ENCODE measurements at regions not wholly inside any gene's neighbourhood (a gene's known extent, or its start where the extent isn't known, plus 50 kb on each side); places are given as distances from the start of the nearest gene placed in this dataset.

GRCh38 chr12:84658877-84659276 lies 253.7 kb downstream of the SLC6A15 start:
- TF ChIP-seq CTCF (IDR thresholded peaks at IDR 0.05) (no peak), POLR2A (IDR thresholded peaks at IDR 0.05) (no peak)
